Fibroblast of pulmonary artery (primary cell): ENCODE measurements at regions not wholly inside any gene's neighbourhood (a gene's known extent, or its start where the extent isn't known, plus 50 kb on each side); places are given as distances from the start of the nearest gene placed in this dataset.

Experiments used
- DNase-seq: peaks from one replicate; pipeline ENCODE4 v3.0.0-alpha.2; 2010; ENCODE audit warnings: low read depth
- H3K4me3 ChIP-seq: replicated peaks from 2 replicates; pipeline ENCODE4 v1.5.1; 2011; ENCODE audit warnings: low read depth, mild to moderate bottlenecking, control low read depth, low read length, moderate library complexity
- CTCF ChIP-seq: IDR thresholded peaks from 2 replicates; pipeline ENCODE4 v1.5.1; 2011; ENCODE audit warnings: mild to moderate bottlenecking, control low read depth, low read length, inconsistent platforms; ENCODE audit errors: missing control alignments

- no peak for TF ChIP-seq CTCF
- H3K4me3 ChIP-seq: no peak overlapping the region
- no peak for DNase-seq
These were observed 239.3 kb upstream of the PRDM9 start for GRCh38 chr5:23268136-23268535.

GRCh38 chr5:23260621-23261020, 246.8 kb upstream of the PRDM9 start:
- no peak overlapping the region for H3K4me3 ChIP-seq
- no peak for TF ChIP-seq CTCF

GRCh38 chr5:23257656-23258055, 249.8 kb upstream of the PRDM9 start:
- no peak for TF ChIP-seq CTCF
- H3K4me3 ChIP-seq: no peak overlapping the region
- no peak for DNase-seq

More at GRCh38 chr5:23260621-23261020, 246.8 kb upstream of the PRDM9 start:
- DNase-seq: no peak

- DNase-seq: no peak
- TF ChIP-seq CTCF: no peak
- no peak overlapping the region for H3K4me3 ChIP-seq
These were observed 253.7 kb upstream of the PRDM9 start for GRCh38 chr5:23253621-23254198.

- no peak for DNase-seq
- no peak for TF ChIP-seq CTCF
- no peak overlapping the region for H3K4me3 ChIP-seq
These were observed 264.5 kb upstream of the PRDM9 start for GRCh38 chr5:23242891-23243290.

- DNase-seq: no peak
- no peak overlapping the region for H3K4me3 ChIP-seq
- TF ChIP-seq CTCF: no peak
These were observed 272.2 kb upstream of the PRDM9 start for GRCh38 chr5:23235246-23235645.

GRCh38 chr5:23234197-23234596, 273.2 kb upstream of the PRDM9 start:
- TF ChIP-seq CTCF: no peak
- DNase-seq: no peak
- H3K4me3 ChIP-seq: no peak overlapping the region
